ENCODE measurements at regions not wholly inside any gene's neighbourhood (a gene's known extent, or its start where the extent isn't known, plus 50 kb on each side); places are given as distances from the start of the nearest gene placed in this dataset.

DNA sequence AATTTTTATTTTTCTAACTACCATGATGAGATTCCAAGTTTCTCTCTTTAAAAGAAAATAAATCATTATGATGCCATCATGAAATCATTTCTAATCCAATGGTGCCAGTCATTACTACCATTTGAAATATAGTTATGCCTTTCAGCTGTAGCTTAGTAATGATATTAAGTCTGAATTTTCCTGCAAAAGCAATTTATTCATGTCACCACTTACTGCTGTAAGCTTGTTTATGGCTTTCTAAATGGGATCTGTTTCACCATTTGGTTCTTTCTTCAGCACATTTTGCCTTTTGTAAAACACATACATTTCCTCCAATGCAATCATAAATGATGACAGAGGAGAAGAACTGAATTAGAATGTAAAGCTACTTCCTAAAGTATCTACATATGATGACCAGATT lies 130.5 kb downstream of the SEM1 start:
- Histone ChIP-seq H3K27ac (no peak overlapping the region), H3K9me3 (no peaks in the 10 kb centered on the region), H3K27me3 (no peaks in the 10 kb centered on the region)

DNA sequence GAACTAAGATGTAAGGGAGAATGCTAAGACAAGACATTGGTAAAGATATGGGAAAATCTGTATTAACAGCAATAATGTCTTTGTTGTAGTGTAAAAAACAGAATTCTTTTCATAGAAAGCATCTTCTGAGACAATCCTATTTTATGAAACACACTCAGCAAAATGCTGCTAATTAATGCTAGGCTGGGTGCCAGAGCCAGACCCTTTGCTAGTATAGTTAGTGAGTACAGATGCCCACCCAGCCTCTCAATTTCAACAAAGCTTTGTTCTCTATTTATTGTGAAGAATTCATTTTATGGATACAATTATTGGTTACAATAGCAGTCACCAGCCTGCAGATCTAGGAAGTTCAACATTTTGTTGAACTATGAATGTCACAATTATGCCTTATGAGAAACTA lies 131.0 kb downstream of the SEM1 start:
- DNase-seq: no peak

More for the DNA sequence above, 130.5 kb downstream of the SEM1 start:
- Histone ChIP-seq H3K36me3 (no peaks in the 10 kb centered on the region), H3K4me3 (no peak overlapping the region), H3K4me1 (no peaks in the 10 kb centered on the region)
- no peak for TF ChIP-seq POLR2A (IDR thresholded peaks at IDR 0.05)
- TF ChIP-seq, protein P1, sequence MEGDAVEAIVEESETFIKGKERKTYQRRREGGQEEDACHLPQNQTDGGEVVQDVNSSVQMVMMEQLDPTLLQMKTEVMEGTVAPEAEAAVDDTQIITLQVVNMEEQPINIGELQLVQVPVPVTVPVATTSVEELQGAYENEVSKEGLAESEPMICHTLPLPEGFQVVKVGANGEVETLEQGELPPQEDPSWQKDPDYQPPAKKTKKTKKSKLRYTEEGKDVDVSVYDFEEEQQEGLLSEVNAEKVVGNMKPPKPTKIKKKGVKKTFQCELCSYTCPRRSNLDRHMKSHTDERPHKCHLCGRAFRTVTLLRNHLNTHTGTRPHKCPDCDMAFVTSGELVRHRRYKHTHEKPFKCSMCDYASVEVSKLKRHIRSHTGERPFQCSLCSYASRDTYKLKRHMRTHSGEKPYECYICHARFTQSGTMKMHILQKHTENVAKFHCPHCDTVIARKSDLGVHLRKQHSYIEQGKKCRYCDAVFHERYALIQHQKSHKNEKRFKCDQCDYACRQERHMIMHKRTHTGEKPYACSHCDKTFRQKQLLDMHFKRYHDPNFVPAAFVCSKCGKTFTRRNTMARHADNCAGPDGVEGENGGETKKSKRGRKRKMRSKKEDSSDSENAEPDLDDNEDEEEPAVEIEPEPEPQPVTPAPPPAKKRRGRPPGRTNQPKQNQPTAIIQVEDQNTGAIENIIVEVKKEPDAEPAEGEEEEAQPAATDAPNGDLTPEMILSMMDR (IDR thresholded peaks at IDR 0.05): no peak
- DNase-seq: no peak

DNA sequence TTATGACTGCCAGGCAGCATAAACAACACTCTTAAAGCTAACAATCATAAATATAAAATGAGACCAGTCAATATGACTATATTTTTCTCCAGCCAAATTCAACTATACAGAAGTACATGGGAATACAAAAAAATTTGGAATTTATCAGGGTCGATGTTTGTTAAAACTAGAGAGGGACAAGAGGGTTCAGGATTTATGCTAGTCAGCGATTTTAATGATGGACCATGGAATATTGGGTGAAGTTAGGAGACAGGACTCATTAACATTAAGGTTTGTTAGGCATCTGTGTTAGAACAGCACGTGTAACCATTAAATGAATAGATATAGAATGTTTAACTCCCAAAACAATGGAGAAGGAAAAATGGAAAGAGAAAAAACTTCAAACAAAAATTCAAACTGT lies 146.2 kb downstream of the SEM1 start:
- TF ChIP-seq POLR2A (IDR thresholded peaks at IDR 0.05): no peak
- TF ChIP-seq, protein P1 (IDR thresholded peaks at IDR 0.05): no peak
- DNase-seq: no peak
- H3K4me3 ChIP-seq: no peak overlapping the region

More for the DNA sequence above, 131.0 kb downstream of the SEM1 start:
- H3K36me3 ChIP-seq: no peaks in the 10 kb centered on the region
- TF ChIP-seq POLR2A (IDR thresholded peaks at IDR 0.05): no peak
- TF ChIP-seq, protein P1 (IDR thresholded peaks at IDR 0.05): no peak
- no peak overlapping the region for H3K27ac ChIP-seq
- H3K4me3 ChIP-seq: no peak overlapping the region
- no peaks in the 10 kb centered on the region for H3K4me1 ChIP-seq
- no peaks in the 10 kb centered on the region for H3K9me3 ChIP-seq
- H3K27me3 ChIP-seq: no peaks in the 10 kb centered on the region

DNA sequence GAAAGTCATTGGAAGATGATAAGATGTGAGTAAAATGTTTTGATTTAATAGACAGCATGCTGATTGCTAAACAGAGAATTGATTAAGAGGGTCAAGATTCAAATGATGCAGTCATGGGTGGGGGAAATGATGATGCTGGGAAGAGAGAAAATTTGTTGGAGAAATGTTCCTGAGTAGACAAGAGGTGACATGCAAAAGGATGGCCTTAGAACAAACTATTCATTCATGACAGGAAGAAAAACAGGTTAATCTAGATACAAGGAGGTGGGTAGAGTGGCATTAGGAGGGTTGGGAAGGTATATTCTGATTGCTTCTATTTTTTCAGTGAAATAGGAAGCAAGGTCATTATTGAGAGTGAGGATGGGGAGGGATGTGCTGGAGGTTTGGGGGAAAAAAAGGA lies 146.7 kb downstream of the SEM1 start:
- Histone ChIP-seq H3K27ac (no peak overlapping the region), H3K9me3 (no peaks in the 10 kb centered on the region), H3K4me1 (no peaks in the 10 kb centered on the region), H3K4me3 (no peak overlapping the region), H3K27me3 (no peaks in the 10 kb centered on the region), H3K36me3 (no peaks in the 10 kb centered on the region)
- DNase-seq: no peak
- no peak for TF ChIP-seq POLR2A (IDR thresholded peaks at IDR 0.05)
- TF ChIP-seq, protein P1 (IDR thresholded peaks at IDR 0.05): no peak

More for the DNA sequence above, 146.2 kb downstream of the SEM1 start:
- Histone ChIP-seq H3K4me1 (no peaks in the 10 kb centered on the region), H3K27me3 (no peaks in the 10 kb centered on the region), H3K27ac (no peak overlapping the region), H3K36me3 (no peaks in the 10 kb centered on the region), H3K9me3 (no peaks in the 10 kb centered on the region)

DNA sequence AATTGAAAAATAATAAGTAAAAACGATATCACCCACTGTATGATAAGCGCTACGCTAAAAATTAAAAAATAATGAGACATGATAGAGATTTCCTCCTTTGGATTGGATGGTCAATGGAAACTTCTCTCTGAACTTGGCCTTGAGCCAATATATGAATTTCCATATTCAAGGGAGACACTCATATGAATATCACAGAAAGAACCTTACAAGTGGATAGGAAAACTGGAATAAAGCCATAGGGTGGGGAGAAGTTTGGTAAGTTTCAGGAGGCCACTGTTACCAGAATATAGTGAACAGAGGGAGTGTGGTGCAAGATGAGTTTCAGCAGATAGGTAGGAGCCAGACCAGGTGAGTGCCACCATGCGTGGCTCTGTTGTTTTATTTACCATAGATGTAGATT lies 147.2 kb downstream of the SEM1 start:
- TF ChIP-seq, protein P1 (IDR thresholded peaks at IDR 0.05): no peak
- no peak for TF ChIP-seq POLR2A (IDR thresholded peaks at IDR 0.05)
- H3K27ac ChIP-seq: no peak overlapping the region
- H3K9me3 ChIP-seq: no peaks in the 10 kb centered on the region
- H3K4me3 ChIP-seq: no peak overlapping the region
- no peaks in the 10 kb centered on the region for H3K4me1 ChIP-seq
- no peaks in the 10 kb centered on the region for H3K36me3 ChIP-seq
- DNase-seq: no peak
- H3K27me3 ChIP-seq: no peaks in the 10 kb centered on the region

DNA sequence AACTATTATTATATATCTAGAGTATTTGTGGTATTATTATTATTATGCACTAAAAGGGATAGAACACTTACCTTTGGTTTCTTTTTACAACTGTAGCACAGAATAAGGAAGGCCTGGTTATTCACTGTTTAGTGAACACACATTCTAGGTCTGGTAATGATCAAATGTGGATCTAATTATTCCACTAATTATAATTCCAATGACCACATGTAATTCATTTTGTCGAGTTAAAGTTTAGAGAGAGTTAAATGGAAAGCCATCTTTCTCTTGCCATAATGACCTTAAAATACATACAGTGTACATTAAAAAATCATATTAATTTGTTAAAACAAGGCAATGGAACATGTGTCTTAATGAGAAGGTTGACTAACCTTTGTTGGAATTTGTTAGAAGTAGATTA lies 147.8 kb downstream of the SEM1 start:
- no peak overlapping the region for H3K4me3 ChIP-seq
- TF ChIP-seq POLR2A (IDR thresholded peaks at IDR 0.05): no peak
- TF ChIP-seq, protein P1 (IDR thresholded peaks at IDR 0.05): no peak
- H3K9me3 ChIP-seq: no peaks in the 10 kb centered on the region
- H3K4me1 ChIP-seq: no peaks in the 10 kb centered on the region
- H3K27ac ChIP-seq: no peak overlapping the region
- no peaks in the 10 kb centered on the region for H3K27me3 ChIP-seq
- H3K36me3 ChIP-seq: no peaks in the 10 kb centered on the region
- no peak for DNase-seq

Measured in Peyer's patch (tissue), 4 donors.